ENCODE measurements at regions not wholly inside any gene's neighbourhood (a gene's known extent, or its start where the extent isn't known, plus 50 kb on each side); places are given as distances from the start of the nearest gene placed in this dataset.

DNA sequence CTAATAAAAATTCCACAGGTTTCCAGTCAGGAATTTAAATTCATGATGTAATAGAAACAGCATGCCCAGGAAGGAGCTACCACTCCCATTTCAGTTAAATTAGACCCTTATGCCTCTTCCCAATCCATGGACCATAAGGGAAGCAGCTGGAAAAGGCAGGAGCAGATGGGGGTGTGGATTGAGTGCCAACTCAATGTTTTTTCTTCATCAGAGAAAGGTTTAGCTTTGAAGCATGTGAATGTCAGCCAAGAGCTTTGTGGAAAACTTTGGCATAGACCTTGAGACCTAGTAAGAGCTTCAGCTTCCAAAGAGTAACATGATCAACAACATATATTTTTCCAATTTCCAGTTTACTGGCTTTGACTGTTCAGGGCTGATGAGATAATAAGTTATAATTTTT lies 2139.9 kb downstream of the PCDH9 start:
- H3K4me3 Mint-ChIP-seq = no peak overlapping the region
- DNase-seq = no peak
- TF ChIP-seq, protein P1, sequence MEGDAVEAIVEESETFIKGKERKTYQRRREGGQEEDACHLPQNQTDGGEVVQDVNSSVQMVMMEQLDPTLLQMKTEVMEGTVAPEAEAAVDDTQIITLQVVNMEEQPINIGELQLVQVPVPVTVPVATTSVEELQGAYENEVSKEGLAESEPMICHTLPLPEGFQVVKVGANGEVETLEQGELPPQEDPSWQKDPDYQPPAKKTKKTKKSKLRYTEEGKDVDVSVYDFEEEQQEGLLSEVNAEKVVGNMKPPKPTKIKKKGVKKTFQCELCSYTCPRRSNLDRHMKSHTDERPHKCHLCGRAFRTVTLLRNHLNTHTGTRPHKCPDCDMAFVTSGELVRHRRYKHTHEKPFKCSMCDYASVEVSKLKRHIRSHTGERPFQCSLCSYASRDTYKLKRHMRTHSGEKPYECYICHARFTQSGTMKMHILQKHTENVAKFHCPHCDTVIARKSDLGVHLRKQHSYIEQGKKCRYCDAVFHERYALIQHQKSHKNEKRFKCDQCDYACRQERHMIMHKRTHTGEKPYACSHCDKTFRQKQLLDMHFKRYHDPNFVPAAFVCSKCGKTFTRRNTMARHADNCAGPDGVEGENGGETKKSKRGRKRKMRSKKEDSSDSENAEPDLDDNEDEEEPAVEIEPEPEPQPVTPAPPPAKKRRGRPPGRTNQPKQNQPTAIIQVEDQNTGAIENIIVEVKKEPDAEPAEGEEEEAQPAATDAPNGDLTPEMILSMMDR (IDR thresholded peaks at IDR 0.05) = no peak
- Histone ChIP-seq H3K36me3 (ENCODE audit: insufficient read depth, low read length) (no peaks in the 10 kb centered on the region), H3K4me1 (ENCODE audit: insufficient read depth, low read length) (no peaks in the 10 kb centered on the region), H3K9me3 (ENCODE audit: control insufficient read depth in 1 of 2, insufficient read depth in 1 of 2, low read length in 2 of 2) (peaks cover 6 to 17% of the 10 kb centered on the region in 2 experiments), H3K27ac (ENCODE audit: low read depth in 1 of 2, low read length in 2 of 2) (no peak overlapping the region), H3K4me3 (ENCODE audit: low read length) (no peak overlapping the region), H3K27me3 (ENCODE audit: control insufficient read depth in 1 of 2, insufficient read depth in 2 of 2, low read length in 2 of 2) (no peaks in the 10 kb centered on the region)
- no peaks in the 10 kb centered on the region for H3K36me3 Mint-ChIP-seq (ENCODE audit: low read depth)
- POLR2A ChIA-PET = no interaction called here
- no peak for ATAC-seq (ENCODE audit: poor library complexity)
- H3K9me3 Mint-ChIP-seq = peaks cover 9% of the 10 kb centered on the region
- no peaks in the 10 kb centered on the region for H3K4me1 Mint-ChIP-seq (ENCODE audit: low read depth)
- no peaks in the 10 kb centered on the region for H3K27me3 Mint-ChIP-seq
- CTCF ChIA-PET = no interaction called here
- H3K27ac Mint-ChIP-seq = no peak overlapping the region
- intact Hi-C loops (cut with DNase I, micrococcal nuclease) = no loop called here

DNA sequence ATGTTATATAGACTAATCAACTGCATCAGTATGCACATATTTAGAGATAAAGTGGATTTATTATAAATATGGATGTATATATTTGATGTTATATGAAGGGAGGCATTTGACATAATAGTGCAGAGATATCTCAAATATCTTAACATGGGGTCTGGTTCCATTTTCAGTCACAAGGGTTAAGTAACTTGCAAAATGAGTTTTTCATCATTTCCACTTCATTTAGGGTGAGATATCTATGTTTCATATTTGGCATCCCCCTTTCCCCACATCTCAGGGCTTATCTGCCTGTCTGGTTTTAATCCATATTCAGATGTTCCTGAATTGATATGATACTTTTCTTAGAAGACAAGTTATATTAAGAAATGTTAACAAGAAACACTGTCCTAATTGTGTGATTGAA lies 2141.2 kb downstream of the PCDH9 start:
- H3K4me3 ChIP-seq (ENCODE audit: low read length) = no peak overlapping the region
- Mint-ChIP-seq H3K9me3 (peaks cover 7% of the 10 kb centered on the region), H3K27ac (no peak overlapping the region), H3K27me3 (no peaks in the 10 kb centered on the region), H3K4me1 (ENCODE audit: low read depth) (no peaks in the 10 kb centered on the region), H3K4me3 (no peak overlapping the region), H3K36me3 (ENCODE audit: low read depth) (no peaks in the 10 kb centered on the region)
- no peak for DNase-seq
- intact Hi-C loops (cut with DNase I, micrococcal nuclease) = no loop called here
- ChIA-PET CTCF (no interaction called here), POLR2A (no interaction called here)
- H3K27ac ChIP-seq (ENCODE audit: low read depth in 1 of 2, low read length in 2 of 2) = no peak overlapping the region
- H3K4me1 ChIP-seq (ENCODE audit: insufficient read depth, low read length) = no peaks in the 10 kb centered on the region
- no peaks in the 10 kb centered on the region for H3K27me3 ChIP-seq (ENCODE audit: control insufficient read depth in 1 of 2, insufficient read depth in 2 of 2, low read length in 2 of 2)
- TF ChIP-seq, protein P1 (IDR thresholded peaks at IDR 0.05) = no peak
- no peak for ATAC-seq (ENCODE audit: poor library complexity)
- no peaks in the 10 kb centered on the region for H3K36me3 ChIP-seq (ENCODE audit: insufficient read depth, low read length)
- H3K9me3 ChIP-seq (ENCODE audit: control insufficient read depth in 1 of 2, insufficient read depth in 1 of 2, low read length in 2 of 2) = peaks cover 6 to 22% of the 10 kb centered on the region in 2 experiments

DNA sequence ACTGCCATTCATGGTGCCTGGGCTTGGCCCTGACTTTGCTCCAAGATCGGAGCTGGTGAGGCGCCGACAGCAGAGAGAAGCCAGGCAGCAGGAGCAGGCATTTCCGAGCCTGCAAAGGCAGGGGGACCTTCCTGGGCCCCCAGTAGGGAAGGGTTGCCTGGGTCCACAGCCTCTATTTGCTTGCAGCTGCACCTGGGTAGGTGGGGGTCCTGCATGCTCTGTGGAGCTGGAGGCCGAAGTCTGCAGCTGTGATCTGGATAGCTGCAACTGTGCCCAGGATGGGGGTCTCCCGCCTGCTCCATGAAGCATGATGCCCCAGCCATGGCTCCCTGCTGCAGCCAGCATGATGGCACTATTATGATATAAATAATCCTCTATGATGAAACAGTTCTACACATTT lies 2144.2 kb downstream of the PCDH9 start:
- TF ChIP-seq, protein P1 (IDR thresholded peaks at IDR 0.05) = no peak
- no peak overlapping the region for H3K27ac ChIP-seq (ENCODE audit: low read depth in 1 of 2, low read length in 2 of 2)
- ChIA-PET CTCF (no interaction called here), POLR2A (no interaction called here)
- Mint-ChIP-seq H3K27me3 (no peaks in the 10 kb centered on the region), H3K27ac (no peak overlapping the region), H3K9me3 (peaks cover 12% of the 10 kb centered on the region), H3K4me3 (no peak overlapping the region), H3K36me3 (ENCODE audit: low read depth) (no peaks in the 10 kb centered on the region), H3K4me1 (ENCODE audit: low read depth) (no peaks in the 10 kb centered on the region)
- intact Hi-C loops (cut with DNase I, micrococcal nuclease) = no loop called here
- no peaks in the 10 kb centered on the region for H3K36me3 ChIP-seq (ENCODE audit: insufficient read depth, low read length)
- ATAC-seq (ENCODE audit: poor library complexity) = no peak
- H3K4me3 ChIP-seq (ENCODE audit: low read length) = no peak overlapping the region
- no peaks in the 10 kb centered on the region for H3K4me1 ChIP-seq (ENCODE audit: insufficient read depth, low read length)
- H3K27me3 ChIP-seq (ENCODE audit: control insufficient read depth in 1 of 2, insufficient read depth in 2 of 2, low read length in 2 of 2) = no peaks in the 10 kb centered on the region
- no peak for DNase-seq
- H3K9me3 ChIP-seq (ENCODE audit: control insufficient read depth in 1 of 2, insufficient read depth in 1 of 2, low read length in 2 of 2) = peaks cover 6 to 23% of the 10 kb centered on the region in 2 experiments
